ENCODE measurements at regions not wholly inside any gene's neighbourhood (a gene's known extent, or its start where the extent isn't known, plus 50 kb on each side); places are given as distances from the start of the nearest gene placed in this dataset.

DNA sequence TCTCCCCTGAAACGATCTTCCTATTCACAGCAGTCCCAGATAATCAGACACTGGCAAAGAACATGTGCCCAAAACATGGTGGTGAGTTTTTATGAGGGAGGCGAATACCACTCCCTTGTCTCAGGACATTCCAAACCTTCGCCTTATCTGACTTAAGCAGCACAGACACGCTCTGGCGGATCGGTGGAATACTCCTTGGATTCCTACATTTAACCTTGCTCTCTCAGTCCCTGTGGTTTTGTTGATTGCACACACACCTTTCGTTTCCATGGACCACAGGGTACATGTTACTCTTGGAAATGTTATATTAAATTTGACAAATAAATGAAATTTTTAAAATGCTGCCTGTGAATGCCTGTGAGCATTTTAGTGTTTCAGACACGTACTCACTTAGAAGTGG is 87.8 kb upstream of the CPEB4 start (continued):
- TF ChIP-seq, protein P1, sequence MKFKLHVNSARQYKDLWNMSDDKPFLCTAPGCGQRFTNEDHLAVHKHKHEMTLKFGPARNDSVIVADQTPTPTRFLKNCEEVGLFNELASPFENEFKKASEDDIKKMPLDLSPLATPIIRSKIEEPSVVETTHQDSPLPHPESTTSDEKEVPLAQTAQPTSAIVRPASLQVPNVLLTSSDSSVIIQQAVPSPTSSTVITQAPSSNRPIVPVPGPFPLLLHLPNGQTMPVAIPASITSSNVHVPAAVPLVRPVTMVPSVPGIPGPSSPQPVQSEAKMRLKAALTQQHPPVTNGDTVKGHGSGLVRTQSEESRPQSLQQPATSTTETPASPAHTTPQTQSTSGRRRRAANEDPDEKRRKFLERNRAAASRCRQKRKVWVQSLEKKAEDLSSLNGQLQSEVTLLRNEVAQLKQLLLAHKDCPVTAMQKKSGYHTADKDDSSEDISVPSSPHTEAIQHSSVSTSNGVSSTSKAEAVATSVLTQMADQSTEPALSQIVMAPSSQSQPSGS (CRISPR knock-in tag; IDR thresholded peaks at IDR 0.05; ENCODE audit: borderline replicate concordance, low read depth): no peak
- TF ChIP-seq NR3C1 (CRISPR knock-in tag; conservative IDR thresholded peaks at IDR 0.05; ENCODE audit: low read depth) (no peak), ZMAT4 (CRISPR knock-in tag; IDR thresholded peaks at IDR 0.05) (no peak), E2F4 (CRISPR knock-in tag; IDR thresholded peaks at IDR 0.05; ENCODE audit: borderline replicate concordance, low read depth) (no peak), HMGA2 (CRISPR knock-in tag; IDR thresholded peaks at IDR 0.05) (no peak), CBFB (CRISPR knock-in tag; IDR thresholded peaks at IDR 0.05; ENCODE audit: low read depth) (no peak), ZBTB43 (CRISPR knock-in tag; IDR thresholded peaks at IDR 0.05) (no peak), ZNF671 (CRISPR knock-in tag; IDR thresholded peaks at IDR 0.05) (no peak), ZNF396 (CRISPR knock-in tag; IDR thresholded peaks at IDR 0.05; ENCODE audit: borderline replicate concordance) (no peak), OVOL2 (CRISPR knock-in tag; IDR thresholded peaks at IDR 0.05; ENCODE audit: borderline replicate concordance) (no peak), RORB (CRISPR knock-in tag; IDR thresholded peaks at IDR 0.05) (no peak)
- TF ChIP-seq, protein P2, sequence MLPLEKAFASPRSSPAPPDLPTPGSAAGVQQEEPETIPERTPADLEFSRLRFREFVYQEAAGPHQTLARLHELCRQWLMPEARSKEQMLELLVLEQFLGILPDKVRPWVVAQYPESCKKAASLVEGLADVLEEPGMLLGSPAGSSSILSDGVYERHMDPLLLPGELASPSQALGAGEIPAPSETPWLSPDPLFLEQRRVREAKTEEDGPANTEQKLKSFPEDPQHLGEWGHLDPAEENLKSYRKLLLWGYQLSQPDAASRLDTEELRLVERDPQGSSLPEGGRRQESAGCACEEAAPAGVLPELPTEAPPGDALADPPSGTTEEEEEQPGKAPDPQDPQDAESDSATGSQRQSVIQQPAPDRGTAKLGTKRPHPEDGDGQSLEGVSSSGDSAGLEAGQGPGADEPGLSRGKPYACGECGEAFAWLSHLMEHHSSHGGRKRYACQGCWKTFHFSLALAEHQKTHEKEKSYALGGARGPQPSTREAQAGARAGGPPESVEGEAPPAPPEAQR (CRISPR knock-in tag; IDR thresholded peaks at IDR 0.05): no peak
- TF ChIP-seq, protein P3, sequence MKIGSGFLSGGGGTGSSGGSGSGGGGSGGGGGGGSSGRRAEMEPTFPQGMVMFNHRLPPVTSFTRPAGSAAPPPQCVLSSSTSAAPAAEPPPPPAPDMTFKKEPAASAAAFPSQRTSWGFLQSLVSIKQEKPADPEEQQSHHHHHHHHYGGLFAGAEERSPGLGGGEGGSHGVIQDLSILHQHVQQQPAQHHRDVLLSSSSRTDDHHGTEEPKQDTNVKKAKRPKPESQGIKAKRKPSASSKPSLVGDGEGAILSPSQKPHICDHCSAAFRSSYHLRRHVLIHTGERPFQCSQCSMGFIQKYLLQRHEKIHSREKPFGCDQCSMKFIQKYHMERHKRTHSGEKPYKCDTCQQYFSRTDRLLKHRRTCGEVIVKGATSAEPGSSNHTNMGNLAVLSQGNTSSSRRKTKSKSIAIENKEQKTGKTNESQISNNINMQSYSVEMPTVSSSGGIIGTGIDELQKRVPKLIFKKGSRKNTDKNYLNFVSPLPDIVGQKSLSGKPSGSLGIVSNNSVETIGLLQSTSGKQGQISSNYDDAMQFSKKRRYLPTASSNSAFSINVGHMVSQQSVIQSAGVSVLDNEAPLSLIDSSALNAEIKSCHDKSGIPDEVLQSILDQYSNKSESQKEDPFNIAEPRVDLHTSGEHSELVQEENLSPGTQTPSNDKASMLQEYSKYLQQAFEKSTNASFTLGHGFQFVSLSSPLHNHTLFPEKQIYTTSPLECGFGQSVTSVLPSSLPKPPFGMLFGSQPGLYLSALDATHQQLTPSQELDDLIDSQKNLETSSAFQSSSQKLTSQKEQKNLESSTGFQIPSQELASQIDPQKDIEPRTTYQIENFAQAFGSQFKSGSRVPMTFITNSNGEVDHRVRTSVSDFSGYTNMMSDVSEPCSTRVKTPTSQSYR (CRISPR knock-in tag; IDR thresholded peaks at IDR 0.05): no peak
- TF ChIP-seq, protein P4, sequence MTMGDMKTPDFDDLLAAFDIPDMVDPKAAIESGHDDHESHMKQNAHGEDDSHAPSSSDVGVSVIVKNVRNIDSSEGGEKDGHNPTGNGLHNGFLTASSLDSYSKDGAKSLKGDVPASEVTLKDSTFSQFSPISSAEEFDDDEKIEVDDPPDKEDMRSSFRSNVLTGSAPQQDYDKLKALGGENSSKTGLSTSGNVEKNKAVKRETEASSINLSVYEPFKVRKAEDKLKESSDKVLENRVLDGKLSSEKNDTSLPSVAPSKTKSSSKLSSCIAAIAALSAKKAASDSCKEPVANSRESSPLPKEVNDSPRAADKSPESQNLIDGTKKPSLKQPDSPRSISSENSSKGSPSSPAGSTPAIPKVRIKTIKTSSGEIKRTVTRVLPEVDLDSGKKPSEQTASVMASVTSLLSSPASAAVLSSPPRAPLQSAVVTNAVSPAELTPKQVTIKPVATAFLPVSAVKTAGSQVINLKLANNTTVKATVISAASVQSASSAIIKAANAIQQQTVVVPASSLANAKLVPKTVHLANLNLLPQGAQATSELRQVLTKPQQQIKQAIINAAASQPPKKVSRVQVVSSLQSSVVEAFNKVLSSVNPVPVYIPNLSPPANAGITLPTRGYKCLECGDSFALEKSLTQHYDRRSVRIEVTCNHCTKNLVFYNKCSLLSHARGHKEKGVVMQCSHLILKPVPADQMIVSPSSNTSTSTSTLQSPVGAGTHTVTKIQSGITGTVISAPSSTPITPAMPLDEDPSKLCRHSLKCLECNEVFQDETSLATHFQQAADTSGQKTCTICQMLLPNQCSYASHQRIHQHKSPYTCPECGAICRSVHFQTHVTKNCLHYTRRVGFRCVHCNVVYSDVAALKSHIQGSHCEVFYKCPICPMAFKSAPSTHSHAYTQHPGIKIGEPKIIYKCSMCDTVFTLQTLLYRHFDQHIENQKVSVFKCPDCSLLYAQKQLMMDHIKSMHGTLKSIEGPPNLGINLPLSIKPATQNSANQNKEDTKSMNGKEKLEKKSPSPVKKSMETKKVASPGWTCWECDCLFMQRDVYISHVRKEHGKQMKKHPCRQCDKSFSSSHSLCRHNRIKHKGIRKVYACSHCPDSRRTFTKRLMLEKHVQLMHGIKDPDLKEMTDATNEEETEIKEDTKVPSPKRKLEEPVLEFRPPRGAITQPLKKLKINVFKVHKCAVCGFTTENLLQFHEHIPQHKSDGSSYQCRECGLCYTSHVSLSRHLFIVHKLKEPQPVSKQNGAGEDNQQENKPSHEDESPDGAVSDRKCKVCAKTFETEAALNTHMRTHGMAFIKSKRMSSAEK (CRISPR knock-in tag; IDR thresholded peaks at IDR 0.05; ENCODE audit: borderline replicate concordance): no peak

Data from WTC11 (cell line).